H9 (cell line): ENCODE measurements at regions not wholly inside any gene's neighbourhood (a gene's known extent, or its start where the extent isn't known, plus 50 kb on each side); places are given as distances from the start of the nearest gene placed in this dataset.

Experiments used
- DNase-seq: peaks from one replicate; pipeline ENCODE4 v3.0.0-alpha.2; 2017
- H2AFZ ChIP-seq: one replicate; pipeline ENCODE4 v1.6.1; 2013; ENCODE audit warnings: mild to moderate bottlenecking, low read length, control low read depth, moderate library complexity
- H2AK5ac ChIP-seq: 2 replicates; pipeline ENCODE4 v1.6.1; 2013; ENCODE audit warnings: low read length, control low read depth, mixed read lengths; ENCODE audit not compliant: insufficient read length
- H2BK120ac ChIP-seq: one replicate; pipeline ENCODE4 v1.6.1; 2013; ENCODE audit warnings: low read depth, mild to moderate bottlenecking, low read length, control low read depth, inconsistent platforms; ENCODE audit not compliant: poor library complexity, severe bottlenecking
- H2BK12ac ChIP-seq: 2 replicates; pipeline ENCODE4 v1.6.1; 2013; ENCODE audit warnings: low read length, control low read depth, mixed read lengths, low read depth; ENCODE audit not compliant: insufficient read length
- H2BK15ac ChIP-seq: 2 replicates; pipeline ENCODE4 v1.6.1; 2013; ENCODE audit warnings: low read depth, low read length, control low read depth
- H2BK20ac ChIP-seq: one replicate; pipeline ENCODE4 v1.6.1; 2013; ENCODE audit warnings: low read depth, mild to moderate bottlenecking, low read length, control low read depth, inconsistent platforms; ENCODE audit not compliant: poor library complexity, severe bottlenecking
- H2BK5ac ChIP-seq: 2 replicates; pipeline ENCODE4 v1.6.1; 2013; ENCODE audit warnings: low read length, control low read depth, mixed read lengths; ENCODE audit not compliant: insufficient read length
- H3K14ac ChIP-seq: 2 replicates; pipeline ENCODE4 v1.6.1; 2013; ENCODE audit warnings: low read length, control low read depth; ENCODE audit not compliant: insufficient read depth
- H3K18ac ChIP-seq: 2 replicates; pipeline ENCODE4 v1.6.1; 2013; ENCODE audit warnings: low read depth, mild to moderate bottlenecking, mixed read lengths, low read length, control low read depth; ENCODE audit not compliant: insufficient read length
- H3K23ac ChIP-seq: 2 replicates; pipeline ENCODE4 v1.6.1; 2013; ENCODE audit warnings: low read length, control low read depth, mixed read lengths, low read depth; ENCODE audit not compliant: insufficient read length
- H3K23me2 ChIP-seq: 2 replicates; pipeline ENCODE4 v1.6.1; 2013; ENCODE audit warnings: low read depth, mild to moderate bottlenecking, mixed read lengths, low read length, control low read depth; ENCODE audit not compliant: insufficient read length, poor library complexity, severe bottlenecking
- H3K27ac ChIP-seq: 2 replicates; pipeline ENCODE4 v1.5.1; 2013; ENCODE audit warnings: low read length, control low read depth, mixed read lengths, low read depth; ENCODE audit not compliant: insufficient read length
- H3K27me3 ChIP-seq: 2 replicates; pipeline ENCODE4 v1.6.1; 2013; ENCODE audit warnings: low read length, control low read depth, inconsistent platforms; ENCODE audit not compliant: insufficient read depth
- H3K4ac ChIP-seq: 2 replicates; pipeline ENCODE4 v1.6.1; 2013; ENCODE audit warnings: low read depth, mild to moderate bottlenecking, control low read depth, inconsistent platforms, low read length, moderate library complexity
- H3K4me1 ChIP-seq: 2 replicates; pipeline ENCODE4 v1.6.1; 2013; ENCODE audit warnings: low read length, control low read depth, inconsistent platforms; ENCODE audit not compliant: insufficient read depth
- H3K4me2 ChIP-seq: 2 replicates; pipeline ENCODE4 v1.6.1; 2013; ENCODE audit warnings: low read length, control low read depth, mixed read lengths; ENCODE audit not compliant: insufficient read length, insufficient read depth
- H3K56ac ChIP-seq: 2 replicates; pipeline ENCODE4 v1.6.1; 2013; ENCODE audit warnings: low read depth, mild to moderate bottlenecking, mixed read lengths, low read length, control low read depth; ENCODE audit not compliant: insufficient read length
- H3K79me1 ChIP-seq: 2 replicates; pipeline ENCODE4 v1.6.1; 2013; ENCODE audit warnings: low read depth, mild to moderate bottlenecking, moderate library complexity, low read length, control low read depth, inconsistent platforms; ENCODE audit not compliant: insufficient read depth, poor library complexity, severe bottlenecking
- H3K79me2 ChIP-seq: 2 replicates; pipeline ENCODE4 v1.6.1; 2013; ENCODE audit warnings: low read length, control low read depth, inconsistent platforms; ENCODE audit not compliant: insufficient read depth
- H3K9ac ChIP-seq: 2 replicates; pipeline ENCODE4 v1.6.1; 2013; ENCODE audit warnings: low read length, control low read depth, mixed read lengths; ENCODE audit not compliant: insufficient read length; ENCODE audit errors: extremely low read depth
- H3K9me3 ChIP-seq: one replicate; pipeline ENCODE4 v1.6.1; 2013; ENCODE audit warnings: low read depth, low read length, inconsistent platforms; ENCODE audit not compliant: control insufficient read depth
- H3T11ph ChIP-seq: one replicate; pipeline ENCODE4 v1.6.1; 2013; ENCODE audit warnings: mild to moderate bottlenecking, low read length, control low read depth, inconsistent platforms
- H4K20me1 ChIP-seq: one replicate; pipeline ENCODE4 v1.6.1; 2013; ENCODE audit not compliant: control insufficient read depth, insufficient read length, insufficient read depth
- H4K5ac ChIP-seq: 2 replicates; pipeline ENCODE4 v1.6.1; 2013; ENCODE audit warnings: low read depth, mild to moderate bottlenecking, mixed read lengths, low read length, control low read depth; ENCODE audit not compliant: insufficient read length
- H4K8ac ChIP-seq: replicated peaks from 2 replicates; pipeline ENCODE4 v1.6.1; 2013; ENCODE audit warnings: low read length, control low read depth, mixed read lengths, low read depth; ENCODE audit not compliant: insufficient read length
- H4K91ac ChIP-seq: 2 replicates; pipeline ENCODE4 v1.6.1; 2013; ENCODE audit warnings: low read depth, mild to moderate bottlenecking, moderate library complexity, mixed read lengths, low read length, control low read depth; ENCODE audit not compliant: insufficient read length
- H3K27ac Mint-ChIP-seq, 3 experiments: 2 replicates in 2 of 3; 3 replicates in 1 of 3; pipeline ENCODE4 v1.8.0; 2020 to 2021; ENCODE audit warnings: mixed read lengths in 3 of 3, mild to moderate bottlenecking in 1 of 3, moderate library complexity in 1 of 3
- H3K27me3 Mint-ChIP-seq: 2 replicates; pipeline ENCODE4 v1.8.0; 2021; ENCODE audit warnings: low read depth, mild to moderate bottlenecking, moderate library complexity, mixed read lengths
- H3K36me3 Mint-ChIP-seq, 3 experiments: 2 replicates in 2 of 3; 3 replicates in 1 of 3; pipeline ENCODE4 v1.8.0; 2020 to 2021; ENCODE audit warnings: low read depth in 3 of 3, mixed read lengths in 3 of 3; ENCODE audit not compliant: insufficient read depth in 1 of 3
- H3K4me1 Mint-ChIP-seq, 2 experiments: 2 replicates each; pipeline ENCODE4 v1.8.0; 2020; ENCODE audit warnings: mixed read lengths in 2 of 2
- H3K4me3 Mint-ChIP-seq, 2 experiments: 2 replicates in 1 of 2; 3 replicates in 1 of 2; pipeline ENCODE4 v1.8.0; 2020 to 2021; ENCODE audit warnings: mild to moderate bottlenecking in 2 of 2, mixed read lengths in 2 of 2, moderate library complexity in 1 of 2
- H3K9me3 Mint-ChIP-seq, 2 experiments: 2 replicates in 1 of 2; 3 replicates in 1 of 2; pipeline ENCODE4 v1.8.0; 2020; ENCODE audit warnings: mild to moderate bottlenecking in 2 of 2, mixed read lengths in 2 of 2, moderate library complexity in 1 of 2
- WGBS: extraction: QIAGEN DNeasy Blood & Tissue Kit; methylation state at CpG from one replicate; pipeline ENCODE4 v1.1.7; 2013; ENCODE audit warnings: missing lambda C conversion rate, low lambda C conversion rate, mixed read lengths; ENCODE audit not compliant: insufficient read length; ENCODE audit errors: extremely low coverage; 5-methylcytosine and 5-hydroxymethylcytosine counted together
- TF ChIP-seq, protein P1 (sequence below): fragments of 200-600 bp; sonication (generic); conservative IDR thresholded peaks from 3 replicates; pipeline ENCODE4 v1.8.0; 2021; ENCODE audit warnings: antibody characterized with exemption, mild to moderate bottlenecking

DNA sequence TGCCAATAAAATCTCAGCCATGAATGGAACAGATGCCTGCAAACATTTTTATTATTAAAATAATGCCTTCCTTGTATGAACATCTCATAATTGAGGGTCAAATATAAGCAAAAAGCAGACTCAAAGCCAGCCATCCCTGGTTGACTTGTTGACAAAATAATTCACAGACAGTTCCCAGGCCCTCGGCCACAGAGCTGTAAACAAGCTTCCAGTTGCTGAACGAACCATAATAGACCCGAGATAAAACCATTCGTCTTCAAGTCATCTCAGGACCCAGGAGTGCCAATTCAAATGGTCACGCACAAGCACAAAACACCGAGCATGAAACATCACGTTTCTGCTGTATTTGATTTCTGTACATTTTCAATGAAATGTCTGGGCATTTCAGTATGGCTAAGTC is 113.3 kb upstream of the CDYL start:
- Histone ChIP-seq H4K91ac (no peak overlapping the region), H4K8ac (no peak overlapping the region), H3K23ac (no peak overlapping the region), H3K79me1 (no peaks in the 10 kb centered on the region), H3K56ac (no peak overlapping the region), H3K4me1 (no peaks in the 10 kb centered on the region; the same call in 1 of the 2 replicates), H3K9ac (no peak overlapping the region), H2AK5ac (no peak overlapping the region), H3K27ac (no peak overlapping the region), H3K4me2 (no peak overlapping the region), H4K5ac (no peak overlapping the region), H2BK20ac (no peak overlapping the region), H3T11ph (no peak overlapping the region), H4K20me1 (no peaks in the 10 kb centered on the region), H2AFZ (no peak overlapping the region), H3K18ac (no peak overlapping the region), H2BK5ac (no peak overlapping the region), H3K14ac (no peak overlapping the region), H3K27me3 (no peaks in the 10 kb centered on the region), H2BK120ac (no peak overlapping the region), H3K4ac (no peak overlapping the region), H3K79me2 (no peaks in the 10 kb centered on the region), H3K9me3 (no peaks in the 10 kb centered on the region), H2BK12ac (no peak overlapping the region), H2BK15ac (no peak overlapping the region), H3K23me2 (no peaks in the 10 kb centered on the region)
- Mint-ChIP-seq H3K9me3 (no peaks in the 10 kb centered on the region; a peak in 3 of 5 replicates), H3K27ac (no peak overlapping the region), H3K27me3 (peaks cover 22% of the 10 kb centered on the region), H3K4me1 (peaks cover 23 to 25% of the 10 kb centered on the region in 2 experiments), H3K4me3 (no peak overlapping the region), H3K36me3 (no peaks in the 10 kb centered on the region; a peak in 1 of 7 replicates)
- TF ChIP-seq, protein P1, sequence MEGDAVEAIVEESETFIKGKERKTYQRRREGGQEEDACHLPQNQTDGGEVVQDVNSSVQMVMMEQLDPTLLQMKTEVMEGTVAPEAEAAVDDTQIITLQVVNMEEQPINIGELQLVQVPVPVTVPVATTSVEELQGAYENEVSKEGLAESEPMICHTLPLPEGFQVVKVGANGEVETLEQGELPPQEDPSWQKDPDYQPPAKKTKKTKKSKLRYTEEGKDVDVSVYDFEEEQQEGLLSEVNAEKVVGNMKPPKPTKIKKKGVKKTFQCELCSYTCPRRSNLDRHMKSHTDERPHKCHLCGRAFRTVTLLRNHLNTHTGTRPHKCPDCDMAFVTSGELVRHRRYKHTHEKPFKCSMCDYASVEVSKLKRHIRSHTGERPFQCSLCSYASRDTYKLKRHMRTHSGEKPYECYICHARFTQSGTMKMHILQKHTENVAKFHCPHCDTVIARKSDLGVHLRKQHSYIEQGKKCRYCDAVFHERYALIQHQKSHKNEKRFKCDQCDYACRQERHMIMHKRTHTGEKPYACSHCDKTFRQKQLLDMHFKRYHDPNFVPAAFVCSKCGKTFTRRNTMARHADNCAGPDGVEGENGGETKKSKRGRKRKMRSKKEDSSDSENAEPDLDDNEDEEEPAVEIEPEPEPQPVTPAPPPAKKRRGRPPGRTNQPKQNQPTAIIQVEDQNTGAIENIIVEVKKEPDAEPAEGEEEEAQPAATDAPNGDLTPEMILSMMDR: no peak
- no peak for DNase-seq
- WGBS: no CpG with 5 or more reads among the region's 7 CpGs
